ENCODE measurements at regions not wholly inside any gene's neighbourhood (a gene's known extent, or its start where the extent isn't known, plus 50 kb on each side); places are given as distances from the start of the nearest gene placed in this dataset.

DNA sequence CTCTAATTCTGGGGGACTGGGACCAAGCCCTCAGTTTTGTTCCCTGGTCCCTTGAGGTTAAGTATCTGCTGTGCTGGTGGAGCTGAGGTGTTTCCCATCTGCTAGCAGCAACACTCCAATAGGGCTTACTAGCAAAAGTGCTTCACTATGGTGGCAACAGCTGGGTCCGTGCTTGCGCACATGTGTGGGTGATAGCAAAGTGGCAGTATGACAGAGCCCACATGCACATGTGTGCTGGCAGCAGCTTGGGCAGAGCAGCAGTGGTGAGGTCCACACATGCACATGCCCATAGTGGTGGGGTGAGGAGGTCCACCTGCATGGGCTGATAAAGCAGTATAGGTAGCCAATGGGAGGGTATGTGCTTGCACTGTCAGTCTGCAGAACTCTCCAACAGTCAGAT is 1723.7 kb downstream of the SUCLG1 start:
- FAIRE-seq (no peak), DNase-seq (ENCODE audit: extremely low read depth in 1 of 4, low spot score in 3 of 4) (no peak), ATAC-seq (no peak)
- no peak overlapping the region for H3K4me2 ChIP-seq (ENCODE audit: insufficient read depth, low read length)
- WGBS (ENCODE audit: insufficient coverage, low coverage, missing lambda C conversion rate) = 7% methylated on average over 2 of the region's 2 CpGs
- in situ Hi-C loops (cut with MboI) = no loop called here
- no peak overlapping the region for H3K4me3 ChIP-seq
- H2AFZ ChIP-seq (ENCODE audit: low read depth, low read length) = no peak overlapping the region
- no peaks in the 10 kb centered on the region for H3K9me1 ChIP-seq (ENCODE audit: control insufficient read depth, insufficient read depth, low read length)
- H3K4me1 ChIP-seq (replicated peaks in 1 of 2; ENCODE audit: control insufficient read depth in 2 of 2, insufficient read depth in 2 of 2, low read length in 2 of 2) = no peaks in the 10 kb centered on the region
- no peaks in the 10 kb centered on the region; the same call in 1 of the 2 replicates for H3K9me3 ChIP-seq (replicated peaks; ENCODE audit: control insufficient read depth, insufficient read depth, low read depth, low read length)
- ChIA-PET CTCF (ENCODE audit: low intra/inter-chr PET ratio) (no interaction called here), POLR2A (no interaction called here)
- H3K27me3 ChIP-seq (ENCODE audit: control insufficient read depth in 2 of 2, insufficient read depth in 2 of 2, low read length in 2 of 2) = no peaks in the 10 kb centered on the region
- H3K36me3 ChIP-seq (ENCODE audit: control insufficient read depth, insufficient read depth, low read length) = no peaks in the 10 kb centered on the region
- H4K20me1 ChIP-seq (replicated peaks; ENCODE audit: control insufficient read depth, insufficient read depth, low read length) = no peaks in the 10 kb centered on the region
- H3K9ac ChIP-seq (ENCODE audit: insufficient read depth in 1 of 2, low read depth in 2 of 2, low read length in 2 of 2) = no peak overlapping the region
- H3K27ac ChIP-seq (ENCODE audit: extremely low read depth, low read depth, low read length) = no peak overlapping the region
- intact Hi-C loops (cut with micrococcal nuclease) = no loop called here
- H3K79me2 ChIP-seq (ENCODE audit: control insufficient read depth, insufficient read depth, low read length) = no peaks in the 10 kb centered on the region
- TF ChIP-seq BCL6 (CRISPR knock-in tag; IDR thresholded peaks at IDR 0.05) (no peak), YY1 (IDR thresholded peaks at IDR 0.05; ENCODE audit: borderline replicate concordance in 1 of 3, control insufficient read depth in 1 of 3, extremely low read depth in 1 of 3, insufficient read depth in 3 of 3, insufficient read length in 1 of 3, insufficient replicate concordance in 2 of 3, low read depth in 1 of 3, low read length in 2 of 3) (no peak), ZNF354B (CRISPR knock-in tag; IDR thresholded peaks at IDR 0.05) (no peak), MEIS2 (IDR thresholded peaks at IDR 0.05; ENCODE audit: partially characterized antibody) (no peak), ZNF707 (CRISPR knock-in tag; conservative IDR thresholded peaks at IDR 0.05) (no peak), POLR2AphosphoS5 (IDR thresholded peaks at IDR 0.05; ENCODE audit: control insufficient read depth, insufficient read depth, low read depth, low read length) (no peak), HDAC3 (IDR thresholded peaks at IDR 0.05; ENCODE audit: borderline replicate concordance, partially characterized antibody) (no peak), ZNF76 (CRISPR knock-in tag; IDR thresholded peaks at IDR 0.05; ENCODE audit: borderline replicate concordance) (no peak), ZNF785 (CRISPR knock-in tag; IDR thresholded peaks at IDR 0.05) (no peak), ZNF444 (CRISPR knock-in tag; IDR thresholded peaks at IDR 0.05) (no peak), ZNF175 (CRISPR knock-in tag; IDR thresholded peaks at IDR 0.05; ENCODE audit: low read depth) (no peak)
- TF ChIP-seq, protein P1, sequence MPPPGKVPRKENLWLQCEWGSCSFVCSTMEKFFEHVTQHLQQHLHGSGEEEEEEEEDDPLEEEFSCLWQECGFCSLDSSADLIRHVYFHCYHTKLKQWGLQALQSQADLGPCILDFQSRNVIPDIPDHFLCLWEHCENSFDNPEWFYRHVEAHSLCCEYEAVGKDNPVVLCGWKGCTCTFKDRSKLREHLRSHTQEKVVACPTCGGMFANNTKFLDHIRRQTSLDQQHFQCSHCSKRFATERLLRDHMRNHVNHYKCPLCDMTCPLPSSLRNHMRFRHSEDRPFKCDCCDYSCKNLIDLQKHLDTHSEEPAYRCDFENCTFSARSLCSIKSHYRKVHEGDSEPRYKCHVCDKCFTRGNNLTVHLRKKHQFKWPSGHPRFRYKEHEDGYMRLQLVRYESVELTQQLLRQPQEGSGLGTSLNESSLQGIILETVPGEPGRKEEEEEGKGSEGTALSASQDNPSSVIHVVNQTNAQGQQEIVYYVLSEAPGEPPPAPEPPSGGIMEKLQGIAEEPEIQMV (tag; conservative IDR thresholded peaks at IDR 0.05; ENCODE audit: low read depth) = no peak
- TF ChIP-seq, protein P2, sequence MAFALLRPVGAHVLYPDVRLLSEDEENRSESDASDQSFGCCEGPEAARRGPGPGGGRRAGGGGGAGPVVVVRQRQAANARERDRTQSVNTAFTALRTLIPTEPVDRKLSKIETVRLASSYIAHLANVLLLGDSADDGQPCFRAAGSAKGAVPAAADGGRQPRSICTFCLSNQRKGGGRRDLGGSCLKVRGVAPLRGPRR (CRISPR knock-in tag; IDR thresholded peaks at IDR 0.05) = no peak
- TF ChIP-seq, protein P3, sequence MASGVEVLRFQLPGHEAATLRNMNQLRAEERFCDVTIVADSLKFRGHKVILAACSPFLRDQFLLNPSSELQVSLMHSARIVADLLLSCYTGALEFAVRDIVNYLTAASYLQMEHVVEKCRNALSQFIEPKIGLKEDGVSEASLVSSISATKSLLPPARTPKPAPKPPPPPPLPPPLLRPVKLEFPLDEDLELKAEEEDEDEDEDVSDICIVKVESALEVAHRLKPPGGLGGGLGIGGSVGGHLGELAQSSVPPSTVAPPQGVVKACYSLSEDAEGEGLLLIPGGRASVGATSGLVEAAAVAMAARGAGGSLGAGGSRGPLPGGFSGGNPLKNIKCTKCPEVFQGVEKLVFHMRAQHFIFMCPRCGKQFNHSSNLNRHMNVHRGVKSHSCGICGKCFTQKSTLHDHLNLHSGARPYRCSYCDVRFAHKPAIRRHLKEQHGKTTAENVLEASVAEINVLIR (CRISPR knock-in tag; IDR thresholded peaks at IDR 0.05) = no peak
- TF ChIP-seq, protein P4, sequence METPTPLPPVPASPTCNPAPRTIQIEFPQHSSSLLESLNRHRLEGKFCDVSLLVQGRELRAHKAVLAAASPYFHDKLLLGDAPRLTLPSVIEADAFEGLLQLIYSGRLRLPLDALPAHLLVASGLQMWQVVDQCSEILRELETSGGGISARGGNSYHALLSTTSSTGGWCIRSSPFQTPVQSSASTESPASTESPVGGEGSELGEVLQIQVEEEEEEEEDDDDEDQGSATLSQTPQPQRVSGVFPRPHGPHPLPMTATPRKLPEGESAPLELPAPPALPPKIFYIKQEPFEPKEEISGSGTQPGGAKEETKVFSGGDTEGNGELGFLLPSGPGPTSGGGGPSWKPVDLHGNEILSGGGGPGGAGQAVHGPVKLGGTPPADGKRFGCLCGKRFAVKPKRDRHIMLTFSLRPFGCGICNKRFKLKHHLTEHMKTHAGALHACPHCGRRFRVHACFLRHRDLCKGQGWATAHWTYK (CRISPR knock-in tag; IDR thresholded peaks at IDR 0.05) = no peak
- no TSS peak for BruUV-seq (replicated peaks)
